ENCODE measurements at regions not wholly inside any gene's neighbourhood (a gene's known extent, or its start where the extent isn't known, plus 50 kb on each side); places are given as distances from the start of the nearest gene placed in this dataset.
"Not testable (repeated sequence)": the region's sequence is repeated elsewhere in the genome, so short reads cannot be mapped to it uniquely, and the experiment has no call there.

- no peak for DNase-seq
Measured at GRCh38 chr4:179626687-179627086, 2184.4 kb upstream of the AGA start.

- DNase-seq, result no peak
Measured at GRCh38 chr4:179631321-179631720, 2189.1 kb upstream of the AGA start.

GRCh38 chr4:179634862-179635261 lies 2192.6 kb upstream of the AGA start:
- DNase-seq, result no peak

GRCh38 chr4:179662522-179662921 lies 2220.3 kb upstream of the AGA start:
- no peak for DNase-seq

- DNase-seq, result no peak
Measured at GRCh38 chr4:179663641-179664429, 2221.6 kb upstream of the AGA start.

GRCh38 chr4:179664430-179665027 lies 2222.3 kb upstream of the AGA start:
- no peak for DNase-seq

GRCh38 chr4:179666226-179666625 lies 2224.0 kb upstream of the AGA start:
- no peak for DNase-seq

- DNase-seq, result no peak
Measured at GRCh38 chr4:179671609-179672008, 2229.4 kb upstream of the AGA start.

- DNase-seq, result no peak
Measured at GRCh38 chr4:179678093-179678814, 2236.0 kb upstream of the AGA start.

- DNase-seq, result not testable (repeated sequence)
Measured at GRCh38 chr4:179683661-179684060, 2241.4 kb upstream of the AGA start.

- DNase-seq, result no peak
Measured at GRCh38 chr4:179692222-179692621, 2250.0 kb upstream of the AGA start.

GRCh38 chr4:179695175-179695574 lies 2252.9 kb upstream of the AGA start:
- no peak for DNase-seq

- DNase-seq, result no peak
Measured at GRCh38 chr4:179698321-179698720, 2256.1 kb upstream of the AGA start.

- DNase-seq, result no peak
Measured at GRCh38 chr4:179709961-179710624, 2267.9 kb upstream of the AGA start.

- no peak for DNase-seq
Measured at GRCh38 chr4:179719766-179720450, 2277.7 kb upstream of the AGA start.

- DNase-seq, result not testable (repeated sequence)
Measured at GRCh38 chr4:179726491-179726890, 2284.3 kb upstream of the AGA start.

GRCh38 chr4:179728305-179728704 lies 2286.1 kb upstream of the AGA start:
- no peak for DNase-seq

GRCh38 chr4:179736820-179737219 lies 2294.6 kb upstream of the AGA start:
- DNase-seq, result not testable (repeated sequence)

GRCh38 chr4:179738822-179739221 lies 2296.6 kb upstream of the AGA start:
- DNase-seq, result no peak

- no peak for DNase-seq
Measured at GRCh38 chr4:179747218-179747910, 2305.1 kb upstream of the AGA start.

- DNase-seq, result no peak
Measured at GRCh38 chr4:179748837-179749236, 2306.6 kb upstream of the AGA start.

GRCh38 chr4:179750374-179750773 lies 2308.1 kb upstream of the AGA start:
- DNase-seq, result no peak
